ENCODE measurements at regions not wholly inside any gene's neighbourhood (a gene's known extent, or its start where the extent isn't known, plus 50 kb on each side); places are given as distances from the start of the nearest gene placed in this dataset.

DNA sequence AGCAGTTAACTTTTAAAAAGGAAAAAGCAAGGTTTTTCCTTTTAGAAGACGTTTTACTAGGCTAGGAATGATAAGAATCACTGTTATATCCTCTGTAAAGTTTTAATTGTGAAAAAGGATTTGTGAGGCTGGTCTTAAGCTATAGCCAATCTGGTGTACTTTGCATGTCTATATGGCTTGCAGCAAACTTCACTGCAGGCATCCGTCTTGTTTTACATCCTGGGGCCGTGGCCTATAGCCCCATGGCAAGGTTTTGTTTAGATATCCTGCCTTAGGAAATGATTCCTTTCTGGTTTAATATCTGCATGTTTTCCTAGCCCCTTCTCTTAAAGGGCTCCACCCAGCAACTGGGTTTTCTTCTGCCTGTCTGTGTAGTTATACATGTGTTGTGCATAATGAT lies 272.8 kb downstream of the ICE1 start:
- Histone ChIP-seq H3K36me3 (ENCODE audit: low read depth, low read length) (no peaks in the 10 kb centered on the region), H3K4me2 (ENCODE audit: low read length) (no peak overlapping the region), H3F3A (ENCODE audit: low read length, unreplicated experiment) (no peaks in the 10 kb centered on the region), H4K20me1 (ENCODE audit: low read length) (no peaks in the 10 kb centered on the region), H3K27me3 (ENCODE audit: low read length) (peaks cover 63% of the 10 kb centered on the region), H3K79me2 (ENCODE audit: low read length) (no peaks in the 10 kb centered on the region), H3K9me2 (replicated peaks; ENCODE audit: low read length) (no peaks in the 10 kb centered on the region), H2AFZ (ENCODE audit: low read length) (no peak overlapping the region), H3K9ac (ENCODE audit: low read length) (no peak overlapping the region), H3K9me3 (ENCODE audit: low read length) (peaks cover 17% of the 10 kb centered on the region), H3K4me3 (ENCODE audit: low read length) (no peak overlapping the region), H3K4me1 (ENCODE audit: insufficient read depth, low read length) (no peaks in the 10 kb centered on the region), H3K27ac (ENCODE audit: low read length) (no peak overlapping the region)
- intact Hi-C loops (cut with micrococcal nuclease): no loop called here
- CTCF ChIA-PET: no interaction called here
- TF ChIP-seq, protein P1, sequence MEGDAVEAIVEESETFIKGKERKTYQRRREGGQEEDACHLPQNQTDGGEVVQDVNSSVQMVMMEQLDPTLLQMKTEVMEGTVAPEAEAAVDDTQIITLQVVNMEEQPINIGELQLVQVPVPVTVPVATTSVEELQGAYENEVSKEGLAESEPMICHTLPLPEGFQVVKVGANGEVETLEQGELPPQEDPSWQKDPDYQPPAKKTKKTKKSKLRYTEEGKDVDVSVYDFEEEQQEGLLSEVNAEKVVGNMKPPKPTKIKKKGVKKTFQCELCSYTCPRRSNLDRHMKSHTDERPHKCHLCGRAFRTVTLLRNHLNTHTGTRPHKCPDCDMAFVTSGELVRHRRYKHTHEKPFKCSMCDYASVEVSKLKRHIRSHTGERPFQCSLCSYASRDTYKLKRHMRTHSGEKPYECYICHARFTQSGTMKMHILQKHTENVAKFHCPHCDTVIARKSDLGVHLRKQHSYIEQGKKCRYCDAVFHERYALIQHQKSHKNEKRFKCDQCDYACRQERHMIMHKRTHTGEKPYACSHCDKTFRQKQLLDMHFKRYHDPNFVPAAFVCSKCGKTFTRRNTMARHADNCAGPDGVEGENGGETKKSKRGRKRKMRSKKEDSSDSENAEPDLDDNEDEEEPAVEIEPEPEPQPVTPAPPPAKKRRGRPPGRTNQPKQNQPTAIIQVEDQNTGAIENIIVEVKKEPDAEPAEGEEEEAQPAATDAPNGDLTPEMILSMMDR (conservative IDR thresholded peaks at IDR 0.05; ENCODE audit: low read depth, low read length): no peak
- no peak for TF ChIP-seq EZH2phosphoT487 (IDR thresholded peaks at IDR 0.05; ENCODE audit: borderline replicate concordance, low read length)
- TF ChIP-seq EZH2 (IDR thresholded peaks at IDR 0.05; ENCODE audit: low read length, unreplicated experiment): no peak
- POLR2A ChIA-PET (ENCODE audit: unreplicated experiment): no interaction called here
- DNase-seq (no peak), ATAC-seq (no peak)
- no TSS peak for BruUV-seq (replicated peaks)

DNA sequence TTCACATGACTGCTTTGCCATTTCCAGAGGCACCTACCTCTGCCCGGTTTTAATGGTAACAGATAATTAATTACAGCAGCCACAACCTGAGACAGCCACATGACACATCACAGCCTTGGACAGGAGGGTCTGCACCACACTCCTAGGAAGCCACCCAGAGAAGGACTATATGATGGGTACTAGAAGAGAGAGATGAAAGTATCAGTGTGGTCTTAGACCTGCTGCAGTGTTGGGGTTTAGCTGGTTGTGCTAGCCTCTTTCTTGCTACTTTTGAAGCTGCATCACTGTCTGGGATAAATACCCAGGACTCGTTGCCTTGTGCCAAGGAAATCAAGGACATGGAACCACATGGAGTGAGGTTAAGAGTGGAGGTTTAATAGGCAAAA lies 266.4 kb downstream of the ICE1 start:
- Histone ChIP-seq H3K79me2 (ENCODE audit: low read length) (no peaks in the 10 kb centered on the region), H3K9me2 (replicated peaks; ENCODE audit: low read length) (no peaks in the 10 kb centered on the region; the same call in 1 of the 2 replicates), H2AFZ (ENCODE audit: low read length) (no peak overlapping the region), H3K9ac (ENCODE audit: low read length) (no peak overlapping the region), H3F3A (ENCODE audit: low read length, unreplicated experiment) (no peaks in the 10 kb centered on the region), H3K4me3 (ENCODE audit: low read length) (no peak overlapping the region), H4K20me1 (ENCODE audit: low read length) (no peaks in the 10 kb centered on the region), H3K9me3 (ENCODE audit: low read length) (no peaks in the 10 kb centered on the region; the same call in 1 of the 2 replicates), H3K36me3 (ENCODE audit: low read depth, low read length) (no peaks in the 10 kb centered on the region), H3K4me1 (ENCODE audit: insufficient read depth, low read length) (no peaks in the 10 kb centered on the region), H3K4me2 (ENCODE audit: low read length) (no peak overlapping the region), H3K27me3 (ENCODE audit: low read length) (peaks cover 96% of the 10 kb centered on the region), H3K27ac (ENCODE audit: low read length) (no peak overlapping the region)
- intact Hi-C loops (cut with micrococcal nuclease): no loop called here
- ChIA-PET CTCF (no interaction called here), POLR2A (ENCODE audit: unreplicated experiment) (no interaction called here)
- ATAC-seq: no peak
- TF ChIP-seq EZH2phosphoT487 (IDR thresholded peaks at IDR 0.05; ENCODE audit: borderline replicate concordance, low read length) (no peak), EZH2 (IDR thresholded peaks at IDR 0.05; ENCODE audit: low read length, unreplicated experiment) (no peak)
- TF ChIP-seq, protein P1 (conservative IDR thresholded peaks at IDR 0.05; ENCODE audit: low read depth, low read length): no peak
- no peak for DNase-seq
- no TSS peak for BruUV-seq (replicated peaks)

DNA sequence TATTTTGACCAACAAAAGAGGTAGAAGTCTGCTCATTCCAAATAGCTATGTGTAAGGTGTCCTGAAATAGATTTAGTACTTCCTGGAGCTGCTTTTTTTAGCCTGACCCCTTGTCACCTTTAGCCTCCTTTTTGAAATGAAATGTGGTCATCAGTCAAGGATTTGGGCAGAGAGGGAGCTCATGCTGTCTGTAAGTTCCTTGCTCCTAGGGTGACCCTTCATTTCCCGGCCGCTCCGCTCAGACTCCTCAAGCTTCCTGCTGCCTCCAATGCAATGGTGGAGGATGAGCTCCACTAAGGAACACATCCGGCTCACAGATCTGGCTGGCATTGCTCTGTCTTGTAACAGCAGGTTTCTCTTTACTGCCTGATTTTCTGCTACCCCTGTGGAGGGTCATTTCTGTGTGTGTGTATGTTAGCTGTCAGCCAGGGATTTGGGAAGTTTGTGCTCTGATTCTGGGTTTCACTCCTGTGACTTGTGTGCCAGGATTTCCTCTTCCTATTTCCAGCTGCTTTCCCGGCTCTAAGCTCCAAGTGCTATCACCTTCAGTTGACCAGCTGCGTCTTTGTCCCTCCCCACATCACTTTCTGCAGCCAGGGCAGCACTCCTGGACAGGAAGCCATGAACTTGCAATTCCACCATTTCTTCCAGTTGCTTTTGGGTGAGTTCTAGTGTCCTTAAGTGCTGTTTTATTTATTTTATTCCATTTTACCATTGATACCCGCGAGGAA lies 265.9 kb downstream of the ICE1 start:
- Histone ChIP-seq H3K9ac (ENCODE audit: low read length) (no peak overlapping the region), H3K4me2 (ENCODE audit: low read length) (no peak overlapping the region), H4K20me1 (ENCODE audit: low read length) (no peaks in the 10 kb centered on the region), H3K36me3 (ENCODE audit: low read depth, low read length) (no peaks in the 10 kb centered on the region), H2AFZ (ENCODE audit: low read length) (no peak overlapping the region), H3K9me2 (replicated peaks; ENCODE audit: low read length) (no peaks in the 10 kb centered on the region; the same call in 1 of the 2 replicates), H3K4me1 (ENCODE audit: insufficient read depth, low read length) (no peaks in the 10 kb centered on the region), H3K27me3 (ENCODE audit: low read length) (peaks cover 93% of the 10 kb centered on the region), H3K79me2 (ENCODE audit: low read length) (no peaks in the 10 kb centered on the region), H3K4me3 (ENCODE audit: low read length) (no peak overlapping the region), H3K27ac (ENCODE audit: low read length) (no peak overlapping the region), H3K9me3 (ENCODE audit: low read length) (no peaks in the 10 kb centered on the region; the same call in 1 of the 2 replicates), H3F3A (ENCODE audit: low read length, unreplicated experiment) (no peaks in the 10 kb centered on the region)
- ATAC-seq (no peak), DNase-seq (no peak)
- no peak for TF ChIP-seq EZH2 (IDR thresholded peaks at IDR 0.05; ENCODE audit: low read length, unreplicated experiment)
- TF ChIP-seq EZH2phosphoT487 (IDR thresholded peaks at IDR 0.05; ENCODE audit: borderline replicate concordance, low read length): no peak
- TF ChIP-seq, protein P1 (conservative IDR thresholded peaks at IDR 0.05; ENCODE audit: low read depth, low read length): no peak
- BruUV-seq (replicated peaks): no TSS peak
- intact Hi-C loops (cut with micrococcal nuclease): no loop called here
- CTCF ChIA-PET: no interaction called here
- POLR2A ChIA-PET (ENCODE audit: unreplicated experiment): no interaction called here

Data from PC-3 (cell line).